ENCODE measurements at regions not wholly inside any gene's neighbourhood (a gene's known extent, or its start where the extent isn't known, plus 50 kb on each side); places are given as distances from the start of the nearest gene placed in this dataset.

- no peaks in the 10 kb centered on the region for H3K27me3 ChIP-seq (replicated peaks; ENCODE audit: insufficient read depth)
- WGBS: 94% methylated on average over 1 of the region's 1 CpG
- no peaks in the 10 kb centered on the region for H3K36me3 ChIP-seq
- TF ChIP-seq POLR2AphosphoS5 (IDR thresholded peaks at IDR 0.05) (no peak), CTCF (IDR thresholded peaks at IDR 0.05) (no peak), POLR2A (IDR thresholded peaks at IDR 0.05) (no peak)
- no peaks in the 10 kb centered on the region for H3K9me3 ChIP-seq
- intact Hi-C loops (cut with DNase I): no loop called here
- no peak for DNase-seq (ENCODE audit: low spot score)
- H3K27ac ChIP-seq: no peak overlapping the region
- H3K4me3 ChIP-seq: no peak overlapping the region
- no peaks in the 10 kb centered on the region for H3K4me1 ChIP-seq (replicated peaks)
These were observed 130.8 kb upstream of the DKK2 start for GRCh38 chr4:107166873-107167450.

DNA sequence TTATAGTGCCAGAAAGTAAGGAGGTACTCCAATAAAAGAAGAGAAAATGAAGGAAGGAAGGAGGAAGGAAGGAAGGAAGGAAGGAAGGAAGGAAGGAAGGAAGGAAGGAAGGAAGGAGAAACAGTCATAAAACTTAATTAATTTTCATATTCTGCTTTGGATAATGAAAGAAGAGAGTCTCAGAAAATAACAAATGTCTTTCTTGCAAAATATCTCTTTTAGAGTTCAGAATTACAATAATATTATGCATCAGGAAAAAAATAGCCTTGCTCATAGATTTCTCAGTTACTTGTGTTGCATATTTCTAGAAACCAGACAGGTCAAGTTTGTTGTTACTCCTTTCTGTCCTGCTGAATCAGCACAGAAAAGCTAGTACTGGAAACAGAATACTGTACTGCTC is 130.1 kb upstream of the DKK2 start:
- Histone ChIP-seq H3K27ac (no peak overlapping the region), H3K27me3 (replicated peaks; ENCODE audit: insufficient read depth) (no peaks in the 10 kb centered on the region), H3K36me3 (no peaks in the 10 kb centered on the region), H3K4me3 (no peak overlapping the region), H3K9me3 (no peaks in the 10 kb centered on the region), H3K4me1 (replicated peaks) (no peaks in the 10 kb centered on the region)
- no peak for DNase-seq (ENCODE audit: low spot score)
- intact Hi-C loops (cut with DNase I): no loop called here
- TF ChIP-seq POLR2AphosphoS5 (IDR thresholded peaks at IDR 0.05): no peak
- TF ChIP-seq POLR2A (IDR thresholded peaks at IDR 0.05): no peak
- TF ChIP-seq CTCF (IDR thresholded peaks at IDR 0.05): no peak

GRCh38 chr4:107164962-107165475 is 128.9 kb upstream of the DKK2 start:
- intact Hi-C loops (cut with DNase I): no loop called here
- H3K36me3 ChIP-seq: no peaks in the 10 kb centered on the region
- 80% methylated on average over 2 of the region's 2 CpGs for WGBS
- no peak overlapping the region for H3K4me3 ChIP-seq
- no peak for DNase-seq (ENCODE audit: low spot score)
- H3K27me3 ChIP-seq (replicated peaks; ENCODE audit: insufficient read depth): no peaks in the 10 kb centered on the region
- H3K27ac ChIP-seq: no peak overlapping the region
- no peak for TF ChIP-seq CTCF (IDR thresholded peaks at IDR 0.05)
- TF ChIP-seq POLR2A (IDR thresholded peaks at IDR 0.05): no peak
- TF ChIP-seq POLR2AphosphoS5 (IDR thresholded peaks at IDR 0.05): no peak
- H3K9me3 ChIP-seq: no peaks in the 10 kb centered on the region
- H3K4me1 ChIP-seq (replicated peaks): no peaks in the 10 kb centered on the region

GRCh38 chr4:107156443-107156842 is 120.3 kb upstream of the DKK2 start:
- no peak for DNase-seq (ENCODE audit: low spot score)
- no peak overlapping the region for H3K27ac ChIP-seq
- intact Hi-C loops (cut with DNase I): no loop called here
- H3K27me3 ChIP-seq (replicated peaks; ENCODE audit: insufficient read depth): no peaks in the 10 kb centered on the region
- no peak for TF ChIP-seq POLR2A (IDR thresholded peaks at IDR 0.05)
- TF ChIP-seq POLR2AphosphoS5 (IDR thresholded peaks at IDR 0.05): no peak
- TF ChIP-seq CTCF (IDR thresholded peaks at IDR 0.05): no peak
- no peaks in the 10 kb centered on the region for H3K36me3 ChIP-seq
- H3K4me3 ChIP-seq: no peak overlapping the region
- H3K9me3 ChIP-seq: no peaks in the 10 kb centered on the region
- H3K4me1 ChIP-seq (replicated peaks): no peaks in the 10 kb centered on the region

GRCh38 chr4:107155366-107155765 is 119.3 kb upstream of the DKK2 start:
- Histone ChIP-seq H3K27ac (no peak overlapping the region), H3K4me1 (replicated peaks) (no peaks in the 10 kb centered on the region), H3K36me3 (no peaks in the 10 kb centered on the region), H3K9me3 (no peaks in the 10 kb centered on the region), H3K4me3 (no peak overlapping the region), H3K27me3 (replicated peaks; ENCODE audit: insufficient read depth) (no peaks in the 10 kb centered on the region)
- WGBS: 75% methylated on average over 2 of the region's 2 CpGs
- DNase-seq (ENCODE audit: low spot score): no peak
- intact Hi-C loops (cut with DNase I): no loop called here
- TF ChIP-seq POLR2AphosphoS5 (IDR thresholded peaks at IDR 0.05): no peak
- TF ChIP-seq POLR2A (IDR thresholded peaks at IDR 0.05): no peak
- no peak for TF ChIP-seq CTCF (IDR thresholded peaks at IDR 0.05)

Measured in prostate gland (tissue), 2 donors.